ENCODE measurements at regions not wholly inside any gene's neighbourhood (a gene's known extent, or its start where the extent isn't known, plus 50 kb on each side); places are given as distances from the start of the nearest gene placed in this dataset.

- TF ChIP-seq, protein P1, sequence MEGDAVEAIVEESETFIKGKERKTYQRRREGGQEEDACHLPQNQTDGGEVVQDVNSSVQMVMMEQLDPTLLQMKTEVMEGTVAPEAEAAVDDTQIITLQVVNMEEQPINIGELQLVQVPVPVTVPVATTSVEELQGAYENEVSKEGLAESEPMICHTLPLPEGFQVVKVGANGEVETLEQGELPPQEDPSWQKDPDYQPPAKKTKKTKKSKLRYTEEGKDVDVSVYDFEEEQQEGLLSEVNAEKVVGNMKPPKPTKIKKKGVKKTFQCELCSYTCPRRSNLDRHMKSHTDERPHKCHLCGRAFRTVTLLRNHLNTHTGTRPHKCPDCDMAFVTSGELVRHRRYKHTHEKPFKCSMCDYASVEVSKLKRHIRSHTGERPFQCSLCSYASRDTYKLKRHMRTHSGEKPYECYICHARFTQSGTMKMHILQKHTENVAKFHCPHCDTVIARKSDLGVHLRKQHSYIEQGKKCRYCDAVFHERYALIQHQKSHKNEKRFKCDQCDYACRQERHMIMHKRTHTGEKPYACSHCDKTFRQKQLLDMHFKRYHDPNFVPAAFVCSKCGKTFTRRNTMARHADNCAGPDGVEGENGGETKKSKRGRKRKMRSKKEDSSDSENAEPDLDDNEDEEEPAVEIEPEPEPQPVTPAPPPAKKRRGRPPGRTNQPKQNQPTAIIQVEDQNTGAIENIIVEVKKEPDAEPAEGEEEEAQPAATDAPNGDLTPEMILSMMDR (optimal IDR thresholded peaks at IDR 0.05 in 1 of 3, IDR thresholded peaks at IDR 0.05 in 1 of 3, conservative IDR thresholded peaks at IDR 0.05 in 1 of 3; ENCODE audit: extremely low read depth in 1 of 3, insufficient read depth in 2 of 3, low read length in 3 of 3): no peak
- no peak for TF ChIP-seq EZH2 (IDR thresholded peaks at IDR 0.05; ENCODE audit: low read length)
Observed at GRCh38 chr12:29044799-29045198, 104.3 kb upstream of the FAR2 start.

Data from keratinocyte (primary cell).